Right kidney (tissue), 1 donor: ENCODE measurements at regions not wholly inside any gene's neighbourhood (a gene's known extent, or its start where the extent isn't known, plus 50 kb on each side); places are given as distances from the start of the nearest gene placed in this dataset.

Experiments
- DNase-seq: peaks from one replicate; pipeline ENCODE4 v3.0.0-alpha.2; 2016

DNA sequence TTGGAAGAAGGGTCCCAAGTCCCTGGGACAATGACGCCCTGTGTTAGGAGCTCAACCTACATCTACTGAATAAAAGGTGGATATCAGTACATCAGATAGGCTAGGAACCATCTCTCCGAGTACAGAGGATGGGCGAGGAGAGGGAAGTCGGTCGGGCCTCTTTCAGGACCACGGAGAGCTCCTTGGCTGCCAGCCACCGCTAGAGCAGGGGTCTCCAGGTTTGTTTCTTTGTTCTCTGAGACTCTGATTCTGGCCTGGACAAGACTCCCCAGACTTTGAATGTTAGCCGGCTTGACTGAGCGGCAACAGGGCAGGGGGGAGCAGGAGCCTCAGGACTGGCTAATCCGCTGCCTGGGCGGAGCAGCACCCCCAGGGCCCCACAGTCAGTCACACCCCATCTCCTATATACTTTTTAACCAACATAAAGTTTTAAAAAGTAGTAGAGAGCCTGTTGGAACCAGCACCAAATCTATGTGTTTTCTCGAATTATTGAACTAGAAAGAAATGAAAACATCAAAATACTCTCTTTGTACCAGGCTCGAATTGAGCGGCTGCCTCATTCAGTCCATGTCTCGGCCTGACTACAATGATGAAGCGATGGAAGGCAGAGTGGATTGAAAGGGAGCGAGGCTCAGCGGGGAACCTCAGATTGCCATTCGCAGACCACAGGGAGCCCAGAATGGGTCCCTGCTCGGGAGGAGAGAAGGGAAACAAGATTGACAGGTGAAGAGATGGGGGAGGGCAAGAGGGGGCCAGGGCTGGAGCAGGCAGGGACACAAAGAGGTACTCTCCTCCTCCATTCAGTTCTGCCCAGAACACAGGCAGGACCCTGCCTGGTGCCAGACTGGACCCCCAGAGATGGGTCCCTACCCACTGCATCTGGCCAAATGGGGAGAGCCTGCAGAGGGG, 131.6 kb downstream of the TPRA1 start:
- DNase-seq: peak; percentile 60

- no peak for DNase-seq
Observed at GRCh38 chr3:127457546-127458145, 132.9 kb downstream of the TPRA1 start.

DNA sequence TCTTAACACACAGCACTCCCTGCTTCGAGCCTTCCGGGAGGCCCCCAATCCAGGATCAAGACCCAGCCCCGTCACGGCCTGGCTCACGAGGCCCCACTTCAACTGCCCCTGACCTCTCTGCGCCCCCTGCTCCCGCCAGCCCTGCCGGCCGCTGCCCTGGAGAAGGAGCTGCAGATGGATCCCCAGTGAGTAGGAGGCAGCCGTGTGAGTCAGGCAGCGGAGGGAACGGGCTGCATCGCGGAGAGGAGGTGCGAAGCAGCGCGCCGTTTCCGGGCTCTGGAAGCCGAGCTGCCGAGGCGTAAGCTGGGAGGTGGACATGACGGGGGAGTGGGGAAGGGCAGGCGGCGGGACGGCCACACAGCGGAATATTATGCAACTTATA, 133.4 kb downstream of the TPRA1 start:
- peak; percentile 24 for DNase-seq

DNA sequence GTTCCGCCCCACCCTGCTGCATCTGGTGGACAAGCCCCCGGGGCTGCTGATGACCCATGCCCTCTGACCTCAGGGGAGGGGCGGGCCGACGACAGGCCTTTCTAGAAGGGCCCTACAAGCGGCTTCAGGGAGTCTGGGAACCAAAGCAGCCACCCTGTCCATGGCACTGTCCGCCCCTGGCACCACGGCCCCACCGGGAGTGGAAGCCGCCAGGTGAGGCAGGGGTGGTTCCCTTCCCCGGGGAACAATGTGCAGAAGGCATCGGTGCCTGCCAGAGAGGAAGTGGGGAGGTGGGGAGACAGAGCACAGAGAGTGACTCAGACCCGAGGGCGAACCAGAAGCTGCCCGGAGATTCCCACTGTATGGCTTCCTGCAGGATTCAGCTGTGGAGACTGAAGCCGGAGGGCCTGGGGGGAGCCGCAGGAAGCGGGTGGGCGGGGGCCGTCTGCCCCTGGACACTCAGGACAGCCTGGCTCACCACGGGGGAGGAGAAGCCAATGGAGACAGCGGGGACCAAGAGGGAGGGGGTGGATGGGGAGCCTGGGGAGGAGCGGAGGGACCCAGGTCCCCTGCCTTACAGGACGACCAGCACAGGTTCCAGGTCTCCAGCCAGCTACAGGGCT, 134.0 kb downstream of the TPRA1 start:
- no peak for DNase-seq

GRCh38 chr3:127455541-127456450, 134.7 kb downstream of the TPRA1 start:
- peak; percentile 74 for DNase-seq

DNA sequence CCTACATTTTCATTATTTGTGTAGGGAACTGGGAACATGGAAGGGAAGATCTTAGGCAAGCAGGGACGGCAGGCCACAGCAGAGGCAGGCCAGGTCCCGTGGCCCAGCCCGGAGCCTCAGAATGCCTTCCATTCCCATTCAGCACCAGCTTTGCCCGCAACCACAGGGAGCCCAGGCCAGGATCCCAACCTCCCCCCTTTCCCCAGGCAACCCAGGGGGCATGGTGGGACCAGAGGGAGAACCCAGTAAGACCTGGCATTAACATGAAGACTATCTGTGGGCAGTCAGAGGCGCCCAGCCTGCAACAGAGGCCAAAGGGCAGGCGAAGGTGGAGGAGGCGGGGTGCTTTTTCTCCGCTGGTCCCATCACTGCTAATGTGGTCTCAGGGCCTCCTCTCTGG, 135.6 kb downstream of the TPRA1 start:
- DNase-seq: no peak

- DNase-seq: no peak
Observed at GRCh38 chr3:127454051-127454450, 136.5 kb downstream of the TPRA1 start.

DNA sequence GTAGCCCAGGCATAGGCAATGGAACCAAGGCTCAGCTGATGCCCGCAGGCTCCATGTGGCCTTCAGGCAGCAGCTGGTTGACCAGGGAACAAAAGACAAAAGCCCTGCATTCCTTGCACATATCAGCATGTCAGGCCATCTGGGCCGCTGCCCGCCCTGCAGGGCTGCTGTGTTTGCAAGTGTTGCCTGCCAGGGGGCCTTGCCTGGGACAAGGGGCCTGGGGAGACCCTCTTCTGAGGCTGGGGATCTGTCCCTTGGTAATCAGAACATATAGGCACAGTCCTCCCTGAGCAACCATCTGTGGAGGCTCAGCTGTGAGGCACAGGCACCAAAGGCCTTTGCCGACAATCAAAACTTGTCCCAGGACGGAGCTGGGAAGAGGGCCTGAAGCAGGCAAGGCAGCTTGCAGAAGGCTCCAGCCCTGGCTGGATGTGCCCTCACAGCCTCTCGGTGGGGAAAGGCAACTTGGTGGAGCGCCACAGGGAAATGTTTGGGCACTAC, 138.2 kb downstream of the TPRA1 start:
- DNase-seq: no peak

DNA sequence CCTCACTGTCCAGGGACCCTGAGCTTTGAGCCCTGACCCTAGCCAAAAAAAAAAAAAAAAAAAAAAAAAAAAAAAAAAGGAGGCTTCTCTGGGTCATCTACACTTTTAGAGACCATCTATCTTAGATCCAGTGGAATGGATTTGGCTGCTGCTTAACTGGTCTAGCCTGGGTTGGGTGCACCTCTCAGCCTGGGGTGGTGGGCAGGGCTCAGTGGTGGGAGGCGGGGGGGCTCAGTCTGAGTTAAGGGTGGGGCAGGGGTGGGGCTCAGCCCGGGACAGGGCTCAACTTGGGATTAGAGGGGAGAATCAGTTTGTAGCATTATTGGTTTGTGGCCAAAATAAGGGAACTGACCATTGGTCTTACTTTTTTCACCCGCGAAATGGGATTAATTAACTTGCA, 139.2 kb downstream of the TPRA1 start:
- DNase-seq: no peak

DNA sequence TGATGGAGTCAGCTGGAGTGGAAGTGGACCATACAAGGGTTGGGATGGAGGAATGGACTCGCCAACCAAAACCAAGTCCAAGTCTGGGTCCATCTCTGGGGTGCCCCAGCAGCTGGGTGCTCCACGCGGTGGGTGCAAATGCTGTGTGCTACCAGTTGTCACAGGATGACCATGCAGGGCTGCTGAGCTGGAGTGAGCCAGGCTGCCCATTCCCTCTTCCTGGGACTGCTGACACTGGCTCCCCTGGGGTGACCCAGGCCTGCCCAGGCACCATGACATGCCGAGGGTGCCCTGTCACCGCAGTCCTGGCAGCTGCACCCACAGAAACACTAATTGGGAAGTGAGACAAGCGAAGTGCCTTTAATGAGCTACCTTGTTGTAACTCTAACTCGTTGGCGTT, 140.2 kb downstream of the TPRA1 start:
- DNase-seq: no peak

DNA sequence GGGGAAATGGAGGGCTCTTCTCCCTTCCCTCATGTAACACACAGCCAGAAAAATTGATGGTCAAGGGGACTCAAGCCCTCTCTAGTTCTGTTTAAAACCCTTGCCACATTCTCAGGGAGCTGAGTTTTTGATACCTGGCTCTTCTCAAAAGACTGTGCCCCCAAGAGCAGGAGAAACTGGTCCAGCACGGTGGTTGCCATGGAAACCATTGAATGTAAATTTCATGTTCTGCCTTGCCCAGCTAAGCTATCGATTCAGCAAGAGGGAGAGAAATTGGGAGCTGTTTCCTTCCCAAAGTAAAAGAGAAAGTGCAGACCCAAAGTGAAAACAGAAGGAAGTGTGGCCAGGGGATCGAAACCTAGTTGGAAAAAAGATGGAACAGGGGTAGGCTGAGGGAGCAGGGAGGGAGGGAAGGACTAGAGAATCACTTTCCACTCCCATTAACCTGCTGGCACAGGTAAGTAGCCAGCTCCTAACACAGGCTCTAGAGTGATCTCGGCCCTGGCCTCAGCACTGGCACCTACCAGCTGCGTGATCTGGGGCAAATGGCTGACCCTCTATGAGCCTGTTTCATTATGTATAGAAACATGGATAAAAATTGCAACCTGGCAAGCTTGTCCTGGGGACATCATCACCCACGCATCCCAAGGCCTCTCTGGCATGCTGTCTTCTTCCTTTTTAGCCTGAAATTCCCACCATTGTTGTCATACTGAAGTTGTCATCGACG, 140.9 kb downstream of the TPRA1 start:
- no peak for DNase-seq

DNA sequence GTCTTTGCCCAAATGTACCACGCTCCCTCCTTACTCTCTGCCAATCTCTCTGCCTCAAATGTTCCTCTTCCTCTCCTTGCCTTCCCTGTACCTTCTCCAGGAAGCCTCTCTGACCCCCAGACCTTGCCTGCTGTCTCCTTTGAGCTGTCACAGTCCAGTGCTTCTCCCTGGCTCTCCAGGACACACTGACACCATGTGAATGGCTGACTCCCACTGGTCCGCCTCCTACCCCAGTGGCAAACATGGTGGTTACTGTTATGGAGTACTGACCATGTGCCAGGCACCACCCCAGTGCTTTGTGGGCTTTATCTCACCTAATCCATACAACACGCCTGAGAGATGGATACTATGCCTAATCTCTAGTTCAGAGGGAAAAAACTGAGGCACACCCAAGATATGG, 141.9 kb downstream of the TPRA1 start:
- no peak for DNase-seq

- no peak for DNase-seq
Observed at GRCh38 chr3:127448161-127448561, 142.4 kb downstream of the TPRA1 start.

DNA sequence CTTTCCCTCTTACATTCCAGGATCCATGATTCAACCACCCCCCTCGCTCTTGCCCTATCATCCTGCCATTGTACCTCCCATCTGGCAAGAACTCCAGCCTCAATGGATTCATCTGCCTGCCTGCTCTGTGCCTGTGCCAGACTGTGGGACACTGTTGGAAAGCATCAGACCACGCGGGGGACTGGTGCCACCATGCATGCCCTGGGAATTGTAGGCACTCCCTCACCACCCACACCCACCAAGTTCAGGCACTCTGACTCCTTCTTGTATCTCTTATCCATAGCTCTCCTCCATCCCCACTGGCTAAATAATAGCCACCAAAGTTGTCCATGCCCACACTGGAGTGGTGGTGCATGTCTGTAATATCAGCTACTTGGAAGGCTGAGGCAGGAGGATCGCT, 143.8 kb downstream of the TPRA1 start:
- DNase-seq: no peak

DNA sequence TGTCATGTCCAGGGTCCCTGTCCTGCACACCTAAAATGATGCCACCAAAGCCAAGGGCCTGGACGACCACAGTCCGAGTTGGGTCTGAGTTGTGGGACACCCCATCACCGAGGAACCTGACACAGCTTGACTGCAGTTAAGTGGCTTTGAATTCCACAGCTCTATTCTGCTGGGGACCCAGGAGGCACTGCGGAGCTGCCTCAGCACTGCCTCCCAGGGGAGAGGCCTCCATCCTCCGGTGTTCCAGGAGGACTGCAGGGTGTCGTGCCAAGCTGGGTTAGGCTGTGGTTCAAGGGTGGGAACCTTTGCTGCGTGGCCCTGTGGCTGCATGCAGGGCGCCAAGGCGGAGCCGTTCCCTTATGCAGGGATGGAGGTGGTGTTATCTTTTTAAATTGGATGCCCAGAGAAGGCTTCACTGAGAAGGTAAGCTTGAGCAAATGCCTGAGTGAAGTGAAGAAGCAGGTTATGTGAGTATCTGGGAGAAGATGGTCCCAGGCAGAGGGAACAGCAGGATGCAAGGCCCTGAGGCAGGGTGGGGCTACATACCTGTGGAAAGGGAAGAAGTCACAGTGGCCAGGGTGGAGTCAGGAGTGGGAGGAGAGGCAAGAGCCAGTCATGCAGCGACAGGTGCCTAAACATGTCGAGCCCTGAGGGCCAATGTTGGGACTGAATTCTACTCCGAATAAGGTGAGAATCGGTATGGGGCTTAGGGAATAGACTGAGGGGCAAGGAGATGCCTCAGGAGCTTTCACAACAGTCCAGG, 144.8 kb downstream of the TPRA1 start:
- DNase-seq: no peak

- no peak for DNase-seq
Observed at GRCh38 chr3:127444761-127445160, 145.8 kb downstream of the TPRA1 start.

DNA sequence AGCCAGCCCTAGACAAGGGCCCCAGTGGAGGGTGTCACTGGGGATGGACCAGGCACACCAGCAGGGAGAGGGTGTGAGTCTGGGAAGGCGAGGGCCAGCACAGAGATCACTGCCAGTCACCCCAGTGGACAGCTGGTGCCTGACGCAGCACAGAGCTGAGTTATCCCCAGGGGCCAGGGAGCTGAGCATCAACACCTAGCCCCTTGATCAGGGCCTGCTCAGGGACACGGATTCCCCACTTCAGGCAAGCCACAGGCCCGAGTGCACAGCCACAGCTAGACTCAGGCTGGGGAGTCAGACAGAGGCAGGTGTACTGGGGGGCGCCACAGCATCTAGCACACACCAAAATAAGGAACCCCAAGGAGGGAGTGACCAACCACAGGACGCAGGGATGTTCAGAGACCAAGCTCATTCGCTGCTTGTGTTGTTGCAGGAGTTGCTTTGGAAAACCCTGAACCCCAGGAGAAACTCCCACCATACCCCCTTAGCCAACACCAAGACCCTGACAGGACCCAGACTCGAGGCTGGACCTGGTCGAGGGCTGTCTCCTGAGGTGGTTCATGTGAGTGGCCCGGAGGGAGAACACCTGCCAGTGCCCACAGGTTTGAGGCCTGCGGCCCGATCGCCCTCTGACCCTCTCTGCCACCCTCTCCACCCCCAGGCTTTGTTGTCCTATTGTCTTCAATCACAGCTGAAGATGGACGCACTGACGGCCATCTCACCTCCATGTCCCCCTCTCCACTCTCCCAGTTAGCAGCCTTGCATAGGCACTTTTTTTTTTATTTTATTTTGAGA, 146.8 kb downstream of the TPRA1 start:
- DNase-seq: no peak

DNA sequence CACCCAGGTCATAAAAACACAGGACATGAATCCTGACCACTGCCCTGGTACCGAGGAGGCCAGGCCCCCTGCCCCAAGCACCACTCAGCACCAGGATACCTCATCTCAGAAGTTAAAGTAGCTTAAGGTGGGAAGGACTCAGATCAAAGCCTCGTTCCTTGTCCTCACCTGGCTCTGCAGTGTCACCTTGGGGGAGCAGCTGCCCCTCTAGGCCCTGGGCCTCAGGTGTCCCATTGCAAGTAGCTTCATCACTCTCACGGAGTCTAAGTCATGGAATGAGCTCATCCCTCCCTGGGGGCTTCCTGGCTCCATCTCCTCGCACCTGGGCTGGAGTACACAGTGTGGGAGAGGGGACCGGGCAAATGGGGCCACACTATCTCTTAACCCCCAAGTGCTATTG, 148.0 kb downstream of the TPRA1 start:
- DNase-seq: no peak

DNA sequence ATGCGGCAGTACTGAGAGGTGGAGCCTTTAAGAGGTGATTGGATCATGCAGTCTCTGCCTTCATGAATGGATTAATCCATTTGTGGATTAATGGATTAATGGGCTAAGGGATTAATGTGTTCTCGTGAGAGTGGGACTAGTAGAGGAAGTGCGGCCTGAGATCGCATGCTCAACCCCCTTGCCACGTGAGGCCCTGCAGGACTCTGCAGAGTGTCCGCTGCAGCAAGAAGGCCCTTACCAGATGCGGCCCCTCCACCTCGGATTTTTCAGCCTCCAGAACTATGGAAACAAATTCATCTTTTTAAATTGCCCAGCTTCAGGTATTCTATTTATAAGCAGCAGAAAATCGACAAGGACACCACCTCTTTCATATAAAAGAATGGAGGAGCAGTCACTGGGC, 148.8 kb downstream of the TPRA1 start:
- DNase-seq: no peak

DNA sequence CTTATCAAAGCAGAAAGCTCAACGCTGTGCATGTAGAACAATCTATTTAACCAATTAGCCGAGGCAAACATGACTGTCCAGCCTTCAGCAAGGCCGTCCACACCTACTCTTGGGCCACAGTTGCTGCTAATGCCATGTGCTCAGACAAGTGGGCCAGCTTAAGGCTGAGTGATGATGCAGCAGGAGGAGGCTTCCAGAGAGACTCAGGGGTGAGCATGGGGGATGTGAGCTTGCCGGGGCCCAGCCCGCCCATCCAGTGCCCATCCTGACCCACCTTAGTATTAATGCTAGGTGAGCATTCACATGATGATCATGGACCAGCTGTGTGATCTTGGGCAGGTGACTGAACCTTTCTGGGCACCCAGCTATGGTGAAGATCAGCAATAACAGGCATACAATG, 150.1 kb downstream of the TPRA1 start:
- no peak for DNase-seq
